ENCODE measurements at regions not wholly inside any gene's neighbourhood (a gene's known extent, or its start where the extent isn't known, plus 50 kb on each side); places are given as distances from the start of the nearest gene placed in this dataset.
"Not testable (repeated sequence)": the region's sequence is repeated elsewhere in the genome, so short reads cannot be mapped to it uniquely, and the experiment has no call there.

GRCh38 chr12:131494741-131495524 lies 216.0 kb upstream of the SFSWAP start:
- DNase-seq, result no peak

GRCh38 chr12:131497966-131498365 lies 212.9 kb upstream of the SFSWAP start:
- DNase-seq, result no peak

GRCh38 chr12:131499160-131499863 lies 211.6 kb upstream of the SFSWAP start:
- DNase-seq, result no peak

GRCh38 chr12:131499864-131500190 lies 211.1 kb upstream of the SFSWAP start:
- no peak for DNase-seq

- no peak for DNase-seq
These were observed 210.3 kb upstream of the SFSWAP start for GRCh38 chr12:131500564-131500963.

GRCh38 chr12:131505561-131505960 lies 205.3 kb upstream of the SFSWAP start:
- DNase-seq, result no peak

- DNase-seq, result no peak
These were observed 204.5 kb upstream of the SFSWAP start for GRCh38 chr12:131506426-131506825.

GRCh38 chr12:131507094-131507493 lies 203.8 kb upstream of the SFSWAP start:
- no peak for DNase-seq

- DNase-seq, result no peak
These were observed 203.0 kb upstream of the SFSWAP start for GRCh38 chr12:131507881-131508280.

GRCh38 chr12:131509701-131510100 lies 201.2 kb upstream of the SFSWAP start:
- no peak for DNase-seq

- no peak for DNase-seq
These were observed 200.5 kb upstream of the SFSWAP start for GRCh38 chr12:131510431-131510830.

GRCh38 chr12:131511391-131511802 lies 199.5 kb upstream of the SFSWAP start:
- DNase-seq, result no peak

GRCh38 chr12:131511803-131512561 lies 198.9 kb upstream of the SFSWAP start:
- DNase-seq, result no peak

GRCh38 chr12:131513606-131514005 lies 197.3 kb upstream of the SFSWAP start:
- DNase-seq, result no peak

GRCh38 chr12:131520553-131520952 lies 190.3 kb upstream of the SFSWAP start:
- not testable (repeated sequence) for DNase-seq

GRCh38 chr12:131521326-131521725 lies 189.6 kb upstream of the SFSWAP start:
- DNase-seq, result no peak

GRCh38 chr12:131525795-131526508 lies 184.9 kb upstream of the SFSWAP start:
- DNase-seq, result no peak

- no peak for DNase-seq
These were observed 183.8 kb upstream of the SFSWAP start for GRCh38 chr12:131527092-131527491.

- no peak for DNase-seq
These were observed 183.2 kb upstream of the SFSWAP start for GRCh38 chr12:131527736-131528135.

- no peak for DNase-seq
These were observed 182.7 kb upstream of the SFSWAP start for GRCh38 chr12:131528144-131528543.

- DNase-seq, result no peak
These were observed 182.2 kb upstream of the SFSWAP start for GRCh38 chr12:131528667-131529066.

- no peak for DNase-seq
These were observed 181.5 kb upstream of the SFSWAP start for GRCh38 chr12:131529196-131530040.
